ENCODE measurements at regions not wholly inside any gene's neighbourhood (a gene's known extent, or its start where the extent isn't known, plus 50 kb on each side); places are given as distances from the start of the nearest gene placed in this dataset.
"Not testable (repeated sequence)": the region's sequence is repeated elsewhere in the genome, so short reads cannot be mapped to it uniquely, and the experiment has no call there.

DNA sequence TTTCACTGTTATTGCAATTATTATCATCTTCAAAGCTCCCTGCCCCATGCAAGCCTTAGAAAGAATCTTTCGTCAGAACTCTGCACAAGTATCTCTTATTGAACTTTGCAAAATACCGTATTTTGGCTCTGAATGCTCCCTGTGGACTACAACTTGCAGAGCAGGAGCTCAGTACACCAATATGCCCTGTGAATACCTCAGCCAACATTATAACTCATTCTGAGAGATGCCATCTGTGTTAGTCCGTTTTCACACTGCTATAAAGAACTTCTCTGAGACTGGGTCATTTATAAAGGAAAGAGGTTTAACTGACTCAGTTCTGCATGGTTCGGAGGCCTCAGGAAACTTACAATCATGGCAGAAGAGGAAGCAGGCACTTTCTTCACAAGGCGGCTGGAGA, 87.2 kb upstream of the XYLT1 start:
- Histone ChIP-seq H3K27ac (ENCODE audit: low read depth in 2 of 2, low read length in 2 of 2) (no peak overlapping the region), H3K4me3 (ENCODE audit: low read length in 2 of 2) (no peak overlapping the region), H3K36me3 (ENCODE audit: control insufficient read depth in 2 of 2, insufficient read depth in 2 of 2, low read length in 2 of 2) (no peaks in the 10 kb centered on the region), H3K9ac (ENCODE audit: low read depth in 1 of 2, low read length in 2 of 2) (no peak overlapping the region), H3K27me3 (ENCODE audit: control insufficient read depth in 2 of 2, insufficient read depth in 2 of 2, low read length in 2 of 2) (peaks cover 2 to 4% of the 10 kb centered on the region in 2 donors), H3K9me3 (ENCODE audit: control insufficient read depth in 2 of 2, low read length in 2 of 2) (no peaks in the 10 kb centered on the region), H3K4me1 (ENCODE audit: control insufficient read depth in 2 of 2, insufficient read depth in 2 of 2, low read length in 2 of 2) (no peaks in the 10 kb centered on the region)

DNA sequence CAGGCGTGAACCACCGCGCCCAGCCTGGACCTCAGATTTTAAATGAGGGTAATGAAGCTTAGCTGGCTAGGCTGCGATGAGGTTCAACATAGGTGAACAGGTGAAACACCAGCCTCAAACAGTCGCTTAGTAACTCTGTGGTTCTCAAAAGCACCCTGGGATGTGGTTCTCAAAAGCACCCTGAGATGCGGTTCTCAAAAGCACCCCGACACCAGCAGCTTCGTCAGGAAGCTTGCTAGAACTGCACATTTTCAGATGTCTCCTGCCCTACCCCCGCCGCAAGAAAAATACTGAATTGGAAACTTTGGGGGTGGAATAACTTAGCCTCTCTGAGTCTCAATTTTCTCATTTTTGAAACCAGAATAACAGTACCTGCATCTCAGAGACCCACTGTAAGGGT, 86.7 kb upstream of the XYLT1 start:
- Histone ChIP-seq H3K36me3 (ENCODE audit: control insufficient read depth in 2 of 2, insufficient read depth in 2 of 2, low read length in 2 of 2) (no peaks in the 10 kb centered on the region), H3K9ac (ENCODE audit: low read depth in 1 of 2, low read length in 2 of 2) (no peak overlapping the region), H3K27ac (ENCODE audit: low read depth in 2 of 2, low read length in 2 of 2) (no peak overlapping the region), H3K27me3 (ENCODE audit: control insufficient read depth in 2 of 2, insufficient read depth in 2 of 2, low read length in 2 of 2) (peaks cover 2 to 4% of the 10 kb centered on the region in 2 donors), H3K4me3 (ENCODE audit: low read length in 2 of 2) (no peak overlapping the region), H3K4me1 (ENCODE audit: control insufficient read depth in 2 of 2, insufficient read depth in 2 of 2, low read length in 2 of 2) (no peaks in the 10 kb centered on the region), H3K9me3 (ENCODE audit: control insufficient read depth in 2 of 2, low read length in 2 of 2) (no peaks in the 10 kb centered on the region)

DNA sequence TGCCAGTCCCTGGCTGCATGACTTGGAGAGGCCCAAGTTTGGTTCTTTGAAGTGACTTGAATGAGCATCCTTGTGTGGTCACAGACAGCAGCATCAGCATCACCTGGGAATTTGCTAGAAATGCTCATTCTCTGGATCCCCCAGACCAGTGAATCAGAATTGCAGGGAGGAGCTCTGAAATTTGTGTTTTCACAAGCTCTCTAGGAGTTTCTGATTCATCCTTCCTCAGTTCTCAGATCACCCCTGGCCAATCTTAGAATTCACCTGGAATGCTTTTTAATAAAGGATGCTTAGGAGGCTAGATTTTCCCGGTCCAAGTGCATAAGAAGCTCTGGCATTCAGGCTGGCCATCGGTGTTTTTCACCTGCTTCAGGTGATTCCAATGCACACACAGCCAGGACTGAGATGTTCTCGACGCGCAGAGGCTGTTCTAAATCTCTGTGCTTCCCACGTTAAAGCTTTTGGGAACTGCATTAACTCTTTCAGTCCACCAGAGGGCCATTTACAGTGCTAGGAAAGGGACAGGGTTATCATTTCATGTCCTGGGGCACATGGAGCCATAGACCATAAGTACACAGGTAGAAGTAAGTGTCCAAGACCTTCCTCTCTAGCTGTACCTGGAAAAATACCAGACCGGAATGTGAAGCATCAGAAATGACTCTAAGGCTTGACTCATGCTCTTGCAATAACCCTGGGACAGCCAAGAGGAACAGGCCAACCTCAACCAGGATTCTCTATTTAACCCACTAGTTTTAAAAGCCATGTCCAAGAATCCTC, 85.7 kb upstream of the XYLT1 start:
- H3K27me3 ChIP-seq (ENCODE audit: control insufficient read depth in 2 of 2, insufficient read depth in 2 of 2, low read length in 2 of 2), result peaks cover 2 to 4% of the 10 kb centered on the region in 2 donors

DNA sequence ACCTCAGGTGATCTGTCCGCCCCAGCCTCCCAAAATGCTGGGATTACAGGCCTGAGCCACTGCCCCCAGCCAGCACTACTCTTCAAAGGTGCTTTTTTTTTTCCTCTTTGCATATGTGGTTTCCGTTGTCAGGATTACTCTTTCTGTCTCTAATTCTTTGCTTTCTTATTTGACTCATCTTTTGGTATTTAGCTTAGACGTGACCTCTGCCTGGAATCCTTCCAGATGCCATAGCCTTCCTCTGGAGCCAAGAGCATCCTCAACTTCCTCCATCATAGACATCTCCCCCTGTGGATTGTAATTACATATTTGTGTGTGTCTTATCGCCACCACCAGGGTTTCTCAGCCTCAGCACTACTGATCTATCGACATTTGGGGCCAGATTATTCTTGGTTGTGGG, 84.4 kb upstream of the XYLT1 start:
- H3K9me3 ChIP-seq (ENCODE audit: control insufficient read depth in 2 of 2, low read length in 2 of 2), result no peaks in the 10 kb centered on the region
- no peak overlapping the region for H3K27ac ChIP-seq (ENCODE audit: low read depth in 2 of 2, low read length in 2 of 2)
- H3K9ac ChIP-seq (ENCODE audit: low read depth in 1 of 2, low read length in 2 of 2), result no peak overlapping the region
- no peaks in the 10 kb centered on the region for H3K36me3 ChIP-seq (ENCODE audit: control insufficient read depth in 2 of 2, insufficient read depth in 2 of 2, low read length in 2 of 2)
- peaks cover 2 to 4% of the 10 kb centered on the region in 2 donors for H3K27me3 ChIP-seq (ENCODE audit: control insufficient read depth in 2 of 2, insufficient read depth in 2 of 2, low read length in 2 of 2)
- no peaks in the 10 kb centered on the region for H3K4me1 ChIP-seq (ENCODE audit: control insufficient read depth in 2 of 2, insufficient read depth in 2 of 2, low read length in 2 of 2)
- H3K4me3 ChIP-seq (ENCODE audit: low read length in 2 of 2), result no peak overlapping the region

More for the DNA sequence above, 85.7 kb upstream of the XYLT1 start:
- no peaks in the 10 kb centered on the region for H3K36me3 ChIP-seq (ENCODE audit: control insufficient read depth in 2 of 2, insufficient read depth in 2 of 2, low read length in 2 of 2)
- H3K4me1 ChIP-seq (ENCODE audit: control insufficient read depth in 2 of 2, insufficient read depth in 2 of 2, low read length in 2 of 2), result no peaks in the 10 kb centered on the region
- H3K27ac ChIP-seq (ENCODE audit: low read depth in 2 of 2, low read length in 2 of 2), result no peak overlapping the region
- H3K9ac ChIP-seq (ENCODE audit: low read depth in 1 of 2, low read length in 2 of 2), result no peak overlapping the region
- H3K9me3 ChIP-seq (ENCODE audit: control insufficient read depth in 2 of 2, low read length in 2 of 2), result no peaks in the 10 kb centered on the region
- H3K4me3 ChIP-seq (ENCODE audit: low read length in 2 of 2), result no peak overlapping the region

DNA sequence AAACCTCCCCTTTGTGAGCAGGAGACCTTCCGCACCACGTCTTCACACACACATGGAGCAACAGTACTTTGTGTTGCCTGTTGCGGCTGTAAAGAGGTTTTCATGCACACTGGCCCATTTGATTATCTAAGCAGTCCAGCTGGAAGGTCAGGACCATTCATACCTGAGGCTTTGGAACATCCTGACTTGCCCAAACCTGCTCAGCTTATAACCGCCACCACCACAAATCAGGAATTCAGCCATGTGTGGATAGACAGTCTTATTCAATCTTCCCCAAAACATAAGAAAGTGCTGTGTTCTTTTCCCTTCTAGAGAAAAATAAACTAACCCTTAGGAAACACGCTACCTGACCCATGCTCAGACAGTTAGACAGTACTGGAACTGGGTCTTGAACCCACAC, 81.6 kb upstream of the XYLT1 start:
- Histone ChIP-seq H3K4me3 (ENCODE audit: low read length in 2 of 2) (no peak overlapping the region), H3K9ac (ENCODE audit: low read depth in 1 of 2, low read length in 2 of 2) (no peak overlapping the region), H3K36me3 (ENCODE audit: control insufficient read depth in 2 of 2, insufficient read depth in 2 of 2, low read length in 2 of 2) (no peaks in the 10 kb centered on the region), H3K9me3 (ENCODE audit: control insufficient read depth in 2 of 2, low read length in 2 of 2) (no peaks in the 10 kb centered on the region), H3K27me3 (ENCODE audit: control insufficient read depth in 2 of 2, insufficient read depth in 2 of 2, low read length in 2 of 2) (peaks cover 0 to 4% of the 10 kb centered on the region in 2 donors), H3K4me1 (ENCODE audit: control insufficient read depth in 2 of 2, insufficient read depth in 2 of 2, low read length in 2 of 2) (no peaks in the 10 kb centered on the region), H3K27ac (ENCODE audit: low read depth in 2 of 2, low read length in 2 of 2) (no peak overlapping the region)

DNA sequence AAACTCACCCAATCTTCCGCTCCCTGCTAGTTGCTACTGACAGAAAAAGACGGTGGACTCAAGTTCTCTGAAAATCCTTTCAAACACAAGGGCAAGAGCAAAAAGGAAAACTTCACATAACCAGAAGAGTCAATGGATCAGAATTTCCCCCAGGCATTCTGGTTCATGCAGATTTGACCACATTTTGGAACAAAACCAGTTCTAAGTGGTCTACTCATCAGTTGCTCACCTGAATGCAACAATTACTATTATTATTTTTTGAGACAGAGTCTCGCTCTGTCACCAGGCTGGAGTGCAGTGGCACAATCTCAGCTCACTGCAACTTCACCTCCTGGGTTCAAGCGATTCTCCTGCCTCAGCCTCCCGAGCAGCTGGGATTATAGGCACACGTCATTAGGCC, 80.9 kb upstream of the XYLT1 start:
- H3K4me1 ChIP-seq (ENCODE audit: control insufficient read depth in 2 of 2, insufficient read depth in 2 of 2, low read length in 2 of 2); H3K9me3 ChIP-seq (ENCODE audit: control insufficient read depth in 2 of 2, low read length in 2 of 2); H3K36me3 ChIP-seq (ENCODE audit: control insufficient read depth in 2 of 2, insufficient read depth in 2 of 2, low read length in 2 of 2); H3K9ac ChIP-seq (ENCODE audit: low read depth in 1 of 2, low read length in 2 of 2); H3K27me3 ChIP-seq (ENCODE audit: control insufficient read depth in 2 of 2, insufficient read depth in 2 of 2, low read length in 2 of 2); H3K4me3 ChIP-seq (ENCODE audit: low read length in 2 of 2); H3K27ac ChIP-seq (ENCODE audit: low read depth in 2 of 2, low read length in 2 of 2): not testable (repeated sequence)

DNA sequence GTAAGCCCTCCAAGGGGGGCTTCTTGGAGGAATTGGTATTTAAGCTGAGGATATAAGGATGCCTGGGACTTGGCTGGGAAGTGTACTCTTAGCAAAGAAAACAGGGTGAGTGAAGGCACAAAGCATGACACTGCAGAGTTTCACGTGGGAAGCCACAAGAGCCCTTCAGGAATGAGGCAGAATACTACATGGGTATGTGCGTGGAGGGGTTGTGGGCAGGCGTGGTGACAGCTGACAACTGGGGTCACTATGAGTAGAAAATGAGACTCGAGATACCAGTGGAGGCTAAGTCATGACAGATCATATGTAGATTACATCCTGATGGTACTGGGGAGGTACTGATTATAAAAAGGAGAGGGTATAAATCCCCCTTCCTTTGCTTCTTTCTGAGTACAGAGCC, 78.1 kb upstream of the XYLT1 start:
- no peaks in the 10 kb centered on the region for H3K27me3 ChIP-seq (ENCODE audit: control insufficient read depth in 2 of 2, insufficient read depth in 2 of 2, low read length in 2 of 2)
- H3K27ac ChIP-seq (ENCODE audit: low read depth in 2 of 2, low read length in 2 of 2), result no peak overlapping the region
- no peak overlapping the region for H3K4me3 ChIP-seq (ENCODE audit: low read length in 2 of 2)
- H3K9ac ChIP-seq (ENCODE audit: low read depth in 1 of 2, low read length in 2 of 2), result no peak overlapping the region
- no peaks in the 10 kb centered on the region for H3K36me3 ChIP-seq (ENCODE audit: control insufficient read depth in 2 of 2, insufficient read depth in 2 of 2, low read length in 2 of 2)
- peaks cover 0 to 2% of the 10 kb centered on the region in 2 donors for H3K9me3 ChIP-seq (ENCODE audit: control insufficient read depth in 2 of 2, low read length in 2 of 2)
- no peaks in the 10 kb centered on the region for H3K4me1 ChIP-seq (ENCODE audit: control insufficient read depth in 2 of 2, insufficient read depth in 2 of 2, low read length in 2 of 2)

DNA sequence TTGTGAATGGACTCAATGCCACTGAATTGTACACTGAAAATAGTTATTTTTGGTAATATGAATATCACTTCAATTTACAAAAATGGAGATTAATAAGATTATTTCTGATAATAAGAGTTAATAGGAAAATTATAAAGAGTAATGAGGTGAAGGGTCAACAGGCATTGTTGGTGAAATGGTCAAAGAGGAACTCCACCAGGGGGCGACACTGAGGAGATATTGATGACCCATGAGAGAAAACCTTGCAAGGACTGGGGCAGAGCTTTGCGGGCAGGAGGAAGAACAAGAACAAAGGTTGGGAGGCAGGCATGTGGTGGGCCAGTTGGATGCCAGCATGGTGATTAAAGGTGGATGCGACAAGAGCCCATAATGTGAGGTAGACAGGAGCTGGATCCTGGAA, 74.0 kb upstream of the XYLT1 start:
- H3K4me3 ChIP-seq (ENCODE audit: low read length in 2 of 2), result no peak overlapping the region
- no peaks in the 10 kb centered on the region for H3K36me3 ChIP-seq (ENCODE audit: control insufficient read depth in 2 of 2, insufficient read depth in 2 of 2, low read length in 2 of 2)
- H3K27ac ChIP-seq (ENCODE audit: low read depth in 2 of 2, low read length in 2 of 2), result no peak overlapping the region
- no peak overlapping the region for H3K9ac ChIP-seq (ENCODE audit: low read depth in 1 of 2, low read length in 2 of 2)
- H3K9me3 ChIP-seq (ENCODE audit: control insufficient read depth in 2 of 2, low read length in 2 of 2), result peaks cover 0 to 2% of the 10 kb centered on the region in 2 donors
- H3K27me3 ChIP-seq (ENCODE audit: control insufficient read depth in 2 of 2, insufficient read depth in 2 of 2, low read length in 2 of 2), result no peaks in the 10 kb centered on the region
- no peaks in the 10 kb centered on the region for H3K4me1 ChIP-seq (ENCODE audit: control insufficient read depth in 2 of 2, insufficient read depth in 2 of 2, low read length in 2 of 2)

DNA sequence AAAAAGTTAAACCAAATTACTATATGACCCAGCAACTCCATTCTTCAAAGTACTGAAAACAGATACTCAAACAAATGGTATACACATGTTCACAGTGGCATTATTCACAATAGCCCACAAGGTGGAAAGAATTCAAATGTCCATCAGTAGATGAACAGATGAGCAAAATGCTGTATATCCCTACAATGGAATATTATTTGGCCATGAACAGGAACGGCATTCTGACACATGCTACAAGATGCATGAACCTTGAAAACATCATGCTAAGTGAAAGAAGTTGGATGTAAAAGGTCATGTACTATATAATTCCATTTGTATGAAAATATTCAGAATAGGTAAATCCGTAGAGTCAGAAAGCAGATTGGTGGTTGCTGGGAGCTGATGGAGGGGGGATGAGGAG, 73.5 kb upstream of the XYLT1 start:
- Histone ChIP-seq H3K9ac (ENCODE audit: low read depth in 1 of 2, low read length in 2 of 2) (no peak overlapping the region), H3K27me3 (ENCODE audit: control insufficient read depth in 2 of 2, insufficient read depth in 2 of 2, low read length in 2 of 2) (no peaks in the 10 kb centered on the region), H3K36me3 (ENCODE audit: control insufficient read depth in 2 of 2, insufficient read depth in 2 of 2, low read length in 2 of 2) (no peaks in the 10 kb centered on the region), H3K9me3 (ENCODE audit: control insufficient read depth in 2 of 2, low read length in 2 of 2) (peaks cover 0 to 2% of the 10 kb centered on the region in 2 donors), H3K4me3 (ENCODE audit: low read length in 2 of 2) (no peak overlapping the region), H3K27ac (ENCODE audit: low read depth in 2 of 2, low read length in 2 of 2) (no peak overlapping the region), H3K4me1 (ENCODE audit: control insufficient read depth in 2 of 2, insufficient read depth in 2 of 2, low read length in 2 of 2) (no peaks in the 10 kb centered on the region)

DNA sequence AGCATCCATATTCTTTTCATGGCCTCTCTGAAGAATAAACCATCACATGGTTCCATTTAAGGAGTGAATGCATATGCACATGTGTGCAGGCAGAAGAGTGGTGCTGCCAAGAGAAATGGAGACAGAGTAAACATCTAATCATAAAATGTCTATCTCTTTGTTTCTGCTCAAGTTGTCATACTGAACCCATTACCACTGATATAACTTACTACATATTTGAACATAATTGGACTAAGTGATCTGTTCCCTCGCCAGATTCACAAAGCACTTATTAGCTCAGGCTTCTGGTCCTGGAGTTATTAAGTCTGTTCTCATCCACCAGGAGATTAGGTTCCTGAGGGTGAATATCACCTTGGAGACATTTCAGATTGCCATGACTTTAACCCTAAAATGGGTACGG, 72.3 kb upstream of the XYLT1 start:
- H3K4me1 ChIP-seq (ENCODE audit: control insufficient read depth in 2 of 2, insufficient read depth in 2 of 2, low read length in 2 of 2), result no peaks in the 10 kb centered on the region
- H3K9me3 ChIP-seq (ENCODE audit: control insufficient read depth in 2 of 2, low read length in 2 of 2), result peaks cover 0 to 2% of the 10 kb centered on the region in 2 donors
- no peak overlapping the region for H3K27ac ChIP-seq (ENCODE audit: low read depth in 2 of 2, low read length in 2 of 2)
- no peak overlapping the region for H3K9ac ChIP-seq (ENCODE audit: low read depth in 1 of 2, low read length in 2 of 2)
- H3K36me3 ChIP-seq (ENCODE audit: control insufficient read depth in 2 of 2, insufficient read depth in 2 of 2, low read length in 2 of 2), result no peaks in the 10 kb centered on the region
- no peaks in the 10 kb centered on the region for H3K27me3 ChIP-seq (ENCODE audit: control insufficient read depth in 2 of 2, insufficient read depth in 2 of 2, low read length in 2 of 2)
- no peak overlapping the region for H3K4me3 ChIP-seq (ENCODE audit: low read length in 2 of 2)
